ENCODE measurements at regions not wholly inside any gene's neighbourhood (a gene's known extent, or its start where the extent isn't known, plus 50 kb on each side); places are given as distances from the start of the nearest gene placed in this dataset.

DNA sequence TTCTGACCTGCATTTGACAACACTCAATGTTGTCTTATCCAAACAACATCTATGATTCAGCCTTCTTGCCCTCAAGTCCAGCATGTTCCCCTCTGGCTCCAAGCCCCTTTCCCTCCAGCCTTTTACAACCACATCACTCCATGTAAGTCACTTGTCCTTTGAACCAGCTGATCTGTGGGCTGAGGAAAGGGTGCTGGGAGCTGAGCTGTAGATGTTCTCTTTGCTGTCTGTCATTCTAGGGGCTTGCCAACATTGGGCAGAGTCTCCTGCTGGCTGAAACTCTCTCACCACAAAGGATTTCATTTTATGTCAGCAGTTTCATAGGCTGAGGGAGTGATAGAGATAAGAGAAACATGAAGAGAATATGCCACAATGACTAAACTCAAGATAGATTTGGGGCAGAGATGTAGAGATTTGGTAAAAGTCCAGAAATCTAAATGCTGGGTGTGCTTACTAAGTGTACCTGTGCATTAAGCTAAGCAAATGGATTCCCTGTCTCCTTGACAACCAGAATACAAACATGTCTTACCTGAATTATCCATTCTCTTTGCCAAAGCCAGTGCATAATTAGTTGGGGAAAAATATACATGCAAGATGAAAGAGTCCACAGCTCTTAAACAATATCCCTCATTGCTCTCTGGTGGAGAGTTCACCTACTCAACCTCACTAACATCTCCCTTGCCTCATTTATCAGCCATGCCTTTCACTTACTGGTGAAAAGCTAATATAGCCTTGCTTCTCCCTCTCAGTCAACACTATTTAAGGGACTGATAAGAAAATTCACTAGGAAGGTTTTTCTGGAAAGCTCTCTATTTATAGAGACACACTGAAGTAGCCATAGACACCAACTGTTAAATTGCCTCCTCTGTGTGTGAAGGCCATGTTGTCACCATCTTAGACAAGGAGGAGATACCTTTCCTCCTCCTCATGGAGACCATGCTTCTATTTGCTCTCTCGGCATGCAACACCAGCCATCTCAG is 175.5 kb upstream of the SERP2 start:
- H3K36me3 ChIP-seq (ENCODE audit: control insufficient read depth, insufficient read depth, low read length): no peaks in the 10 kb centered on the region
- no peaks in the 10 kb centered on the region for H3K36me3 Mint-ChIP-seq
- DNase-seq (no peak), ATAC-seq (peak in 1 of 3 donors; percentile 49)
- no peaks in the 10 kb centered on the region for H3K9me3 ChIP-seq (ENCODE audit: control insufficient read depth, insufficient read depth, low read length)
- H3K27ac Mint-ChIP-seq: no peak overlapping the region
- H3K4me1 ChIP-seq (ENCODE audit: control insufficient read depth, insufficient read depth, low read length): peaks cover 7% of the 10 kb centered on the region
- TF ChIP-seq, protein P1, sequence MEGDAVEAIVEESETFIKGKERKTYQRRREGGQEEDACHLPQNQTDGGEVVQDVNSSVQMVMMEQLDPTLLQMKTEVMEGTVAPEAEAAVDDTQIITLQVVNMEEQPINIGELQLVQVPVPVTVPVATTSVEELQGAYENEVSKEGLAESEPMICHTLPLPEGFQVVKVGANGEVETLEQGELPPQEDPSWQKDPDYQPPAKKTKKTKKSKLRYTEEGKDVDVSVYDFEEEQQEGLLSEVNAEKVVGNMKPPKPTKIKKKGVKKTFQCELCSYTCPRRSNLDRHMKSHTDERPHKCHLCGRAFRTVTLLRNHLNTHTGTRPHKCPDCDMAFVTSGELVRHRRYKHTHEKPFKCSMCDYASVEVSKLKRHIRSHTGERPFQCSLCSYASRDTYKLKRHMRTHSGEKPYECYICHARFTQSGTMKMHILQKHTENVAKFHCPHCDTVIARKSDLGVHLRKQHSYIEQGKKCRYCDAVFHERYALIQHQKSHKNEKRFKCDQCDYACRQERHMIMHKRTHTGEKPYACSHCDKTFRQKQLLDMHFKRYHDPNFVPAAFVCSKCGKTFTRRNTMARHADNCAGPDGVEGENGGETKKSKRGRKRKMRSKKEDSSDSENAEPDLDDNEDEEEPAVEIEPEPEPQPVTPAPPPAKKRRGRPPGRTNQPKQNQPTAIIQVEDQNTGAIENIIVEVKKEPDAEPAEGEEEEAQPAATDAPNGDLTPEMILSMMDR (IDR thresholded peaks at IDR 0.05): no peak
- WGBS (ENCODE audit: insufficient coverage): 92% methylated on average over 1 of the region's 1 CpG
- H3K9me3 Mint-ChIP-seq: no peaks in the 10 kb centered on the region
- no peak overlapping the region for H3K27ac ChIP-seq (ENCODE audit: low read length)
- no peaks in the 10 kb centered on the region for H3K27me3 ChIP-seq (ENCODE audit: control insufficient read depth, insufficient read depth, low read length)
- H3K4me3 ChIP-seq (ENCODE audit: low read length): no peak overlapping the region
- H3K4me3 Mint-ChIP-seq: no peak overlapping the region
- intact Hi-C loops (cut with micrococcal nuclease): no loop called here
- peaks cover 13 to 14% of the 10 kb centered on the region in 2 donors for H3K4me1 Mint-ChIP-seq
- no peaks in the 10 kb centered on the region for H3K27me3 Mint-ChIP-seq (ENCODE audit: low read depth in 2 of 2)

DNA sequence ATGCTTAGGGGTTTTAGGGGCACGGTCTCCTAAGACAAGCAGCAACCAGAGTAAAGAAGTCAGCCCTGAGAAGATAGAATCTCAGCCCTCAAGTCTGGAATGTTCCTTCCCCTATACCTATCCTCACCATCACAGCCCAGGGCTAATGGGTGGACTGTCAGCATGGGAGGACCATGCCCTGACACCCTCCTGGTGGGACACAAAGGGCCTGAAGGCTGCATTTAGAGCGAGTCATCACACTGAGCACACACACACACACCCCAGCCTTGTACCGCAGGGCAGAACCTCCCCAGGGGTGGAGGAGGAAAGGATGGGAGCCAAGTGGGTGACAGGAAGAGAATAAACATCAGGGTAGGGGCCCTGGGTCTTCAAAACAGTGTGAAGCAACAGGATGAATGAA is 174.8 kb upstream of the SERP2 start:
- peaks cover 13 to 14% of the 10 kb centered on the region in 2 donors for H3K4me1 Mint-ChIP-seq
- no peaks in the 10 kb centered on the region for H3K9me3 Mint-ChIP-seq
- H3K27me3 Mint-ChIP-seq (ENCODE audit: low read depth in 2 of 2): no peaks in the 10 kb centered on the region
- H3K27me3 ChIP-seq (ENCODE audit: control insufficient read depth, insufficient read depth, low read length): no peaks in the 10 kb centered on the region
- no peak overlapping the region for H3K4me3 ChIP-seq (ENCODE audit: low read length)
- no peak overlapping the region for H3K27ac Mint-ChIP-seq
- 83% methylated on average over 2 of the region's 3 CpGs for WGBS (ENCODE audit: insufficient coverage)
- DNase-seq (no peak), ATAC-seq (no peak)
- no peaks in the 10 kb centered on the region for H3K36me3 ChIP-seq (ENCODE audit: control insufficient read depth, insufficient read depth, low read length)
- no peaks in the 10 kb centered on the region for H3K36me3 Mint-ChIP-seq
- no peaks in the 10 kb centered on the region for H3K9me3 ChIP-seq (ENCODE audit: control insufficient read depth, insufficient read depth, low read length)
- peaks cover 7% of the 10 kb centered on the region for H3K4me1 ChIP-seq (ENCODE audit: control insufficient read depth, insufficient read depth, low read length)
- TF ChIP-seq, protein P1 (IDR thresholded peaks at IDR 0.05): no peak
- intact Hi-C loops (cut with micrococcal nuclease): no loop called here
- H3K4me3 Mint-ChIP-seq: no peak overlapping the region
- no peak overlapping the region for H3K27ac ChIP-seq (ENCODE audit: low read length)

DNA sequence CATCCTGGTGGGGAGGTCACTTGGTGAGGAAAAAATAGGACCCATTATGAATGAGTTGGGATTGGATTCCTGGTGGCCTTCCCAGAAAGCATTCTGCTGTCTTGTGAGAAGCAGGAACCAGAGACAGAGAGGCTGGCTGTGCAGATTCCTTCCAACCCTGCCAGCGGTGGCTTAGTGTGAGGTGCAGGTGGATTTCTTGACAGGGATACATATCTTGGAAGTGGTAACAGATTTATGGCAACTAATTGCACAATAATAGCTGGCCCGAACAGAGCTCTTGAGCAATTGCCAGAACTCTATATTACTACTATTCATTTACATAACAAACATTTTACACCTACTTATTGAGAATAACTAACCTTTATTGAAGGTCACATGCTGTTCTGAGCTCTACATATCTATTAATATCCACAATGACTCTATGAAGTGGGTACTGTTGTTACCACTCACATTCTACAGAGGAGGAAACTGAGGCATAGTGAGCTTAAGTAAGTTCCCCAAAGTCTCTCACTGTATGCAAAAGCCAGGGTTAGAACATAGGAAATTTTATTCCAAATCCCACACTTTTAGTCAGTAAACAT is 173.9 kb upstream of the SERP2 start:
- 89% methylated on average over 2 of the region's 2 CpGs for WGBS (ENCODE audit: insufficient coverage)
- H3K4me3 Mint-ChIP-seq: no peak overlapping the region
- ATAC-seq (no peak), DNase-seq (no peak)
- H3K36me3 Mint-ChIP-seq: no peaks in the 10 kb centered on the region
- H3K27ac Mint-ChIP-seq: no peak overlapping the region
- TF ChIP-seq, protein P1 (IDR thresholded peaks at IDR 0.05): no peak
- intact Hi-C loops (cut with micrococcal nuclease): no loop called here
- H3K27ac ChIP-seq (ENCODE audit: low read length): no peak overlapping the region
- no peaks in the 10 kb centered on the region for H3K27me3 Mint-ChIP-seq (ENCODE audit: low read depth in 2 of 2)
- no peaks in the 10 kb centered on the region for H3K27me3 ChIP-seq (ENCODE audit: control insufficient read depth, insufficient read depth, low read length)
- H3K36me3 ChIP-seq (ENCODE audit: control insufficient read depth, insufficient read depth, low read length): no peaks in the 10 kb centered on the region
- H3K4me1 ChIP-seq (ENCODE audit: control insufficient read depth, insufficient read depth, low read length): peaks cover 7% of the 10 kb centered on the region
- no peak overlapping the region for H3K4me3 ChIP-seq (ENCODE audit: low read length)
- no peaks in the 10 kb centered on the region for H3K9me3 ChIP-seq (ENCODE audit: control insufficient read depth, insufficient read depth, low read length)
- peaks cover 13 to 14% of the 10 kb centered on the region in 2 donors for H3K4me1 Mint-ChIP-seq
- H3K9me3 Mint-ChIP-seq: no peaks in the 10 kb centered on the region
